ENCODE measurements at regions not wholly inside any gene's neighbourhood (a gene's known extent, or its start where the extent isn't known, plus 50 kb on each side); places are given as distances from the start of the nearest gene placed in this dataset.

GRCh38 chr4:28226962-28227361 is 1366.3 kb downstream of the STIM2 start:
- TF ChIP-seq CTCF (IDR thresholded peaks at IDR 0.05; ENCODE audit: insufficient read depth, low read depth, low read length): no peak
- DNase-seq (ENCODE audit: low read depth): no peak

GRCh38 chr4:28227764-28228163 is 1367.1 kb downstream of the STIM2 start:
- DNase-seq (ENCODE audit: low read depth): no peak
- no peak for TF ChIP-seq CTCF (IDR thresholded peaks at IDR 0.05; ENCODE audit: insufficient read depth, low read depth, low read length)
- no peak overlapping the region for H3K4me3 ChIP-seq (ENCODE audit: low read depth, low read length)

More at GRCh38 chr4:28226962-28227361, 1366.3 kb downstream of the STIM2 start:
- no peak overlapping the region for H3K4me3 ChIP-seq (ENCODE audit: low read depth, low read length)

GRCh38 chr4:28228561-28229491 is 1368.2 kb downstream of the STIM2 start:
- no peak for TF ChIP-seq CTCF (IDR thresholded peaks at IDR 0.05; ENCODE audit: insufficient read depth, low read depth, low read length)
- peak; percentile 67 for DNase-seq (ENCODE audit: low read depth)

GRCh38 chr4:28232376-28232775 is 1371.7 kb downstream of the STIM2 start:
- H3K4me3 ChIP-seq (ENCODE audit: low read depth, low read length): no peak overlapping the region
- no peak for TF ChIP-seq CTCF (IDR thresholded peaks at IDR 0.05; ENCODE audit: insufficient read depth, low read depth, low read length)
- DNase-seq (ENCODE audit: low read depth): no peak

More at GRCh38 chr4:28228561-28229491, 1368.2 kb downstream of the STIM2 start:
- no peak overlapping the region for H3K4me3 ChIP-seq (ENCODE audit: low read depth, low read length)

- H3K4me3 ChIP-seq (ENCODE audit: low read depth, low read length): no peak overlapping the region
- no peak for TF ChIP-seq CTCF (IDR thresholded peaks at IDR 0.05; ENCODE audit: insufficient read depth, low read depth, low read length)
- no peak for DNase-seq (ENCODE audit: low read depth)
Observed at GRCh38 chr4:28232951-28233350, 1372.3 kb downstream of the STIM2 start.

- TF ChIP-seq CTCF (IDR thresholded peaks at IDR 0.05; ENCODE audit: insufficient read depth, low read depth, low read length): no peak
- no peak for DNase-seq (ENCODE audit: low read depth)
- H3K4me3 ChIP-seq (ENCODE audit: low read depth, low read length): no peak overlapping the region
Observed at GRCh38 chr4:28233724-28234123, 1373.1 kb downstream of the STIM2 start.
